GM21529 (cell line): ENCODE measurements at regions not wholly inside any gene's neighbourhood (a gene's known extent, or its start where the extent isn't known, plus 50 kb on each side); places are given as distances from the start of the nearest gene placed in this dataset.
A peak's percentile ranks its signal among the peaks of the same experiment; 100 is the strongest.
"Not testable (repeated sequence)": the region's sequence is repeated elsewhere in the genome, so short reads cannot be mapped to it uniquely, and the experiment has no call there.

Experiments used
- ATAC-seq: cut with Tn5 transposase; IDR thresholded peaks from one replicate; pipeline ENCODE4 v1.9.1; 2021; ENCODE audit not compliant: unreplicated experiment

- no peak for ATAC-seq
Observed at GRCh38 chr2:201568217-201568820, 75.0 kb downstream of the TMEM237 start.

- ATAC-seq: no peak
Observed at GRCh38 chr2:201559067-201559710, 84.1 kb downstream of the TMEM237 start.

- no peak for ATAC-seq
Observed at GRCh38 chr2:201558665-201559064, 84.6 kb downstream of the TMEM237 start.

- no peak for ATAC-seq
Observed at GRCh38 chr2:201558232-201558631, 85.1 kb downstream of the TMEM237 start.

GRCh38 chr2:201551901-201552300 lies 91.4 kb downstream of the TMEM237 start:
- no peak for ATAC-seq

GRCh38 chr2:201546576-201546975 lies 95.0 kb downstream of the STRADB start:
- ATAC-seq: no peak

GRCh38 chr2:201542291-201542690 lies 90.8 kb downstream of the STRADB start:
- no peak for ATAC-seq

GRCh38 chr2:201539271-201539670 lies 87.7 kb downstream of the STRADB start:
- not testable (repeated sequence) for ATAC-seq

- no peak for ATAC-seq
Observed at GRCh38 chr2:201538025-201538424, 86.5 kb downstream of the STRADB start.

GRCh38 chr2:201536754-201537153 lies 85.2 kb downstream of the STRADB start:
- no peak for ATAC-seq

- no peak for ATAC-seq
Observed at GRCh38 chr2:201536046-201536445, 84.5 kb downstream of the STRADB start.

- peak; percentile 94 for ATAC-seq
Observed at GRCh38 chr2:201532686-201533304, 81.3 kb downstream of the STRADB start.
